Gastrocnemius medialis (tissue), 4 donors: ENCODE measurements at regions not wholly inside any gene's neighbourhood (a gene's known extent, or its start where the extent isn't known, plus 50 kb on each side); places are given as distances from the start of the nearest gene placed in this dataset.

Source experiments
- CTCF ChIP-seq, 5 experiments: fragments of 450-650 bp in 3 of 5; fragments of 200-600 bp in 2 of 5; sonication (generic) in 2 of 5; IDR thresholded peaks in 4 of 5; conservative IDR thresholded peaks in 1 of 5; 1 replicate in 4 of 5; 2 replicates in 1 of 5; pipeline ENCODE4 v1.5.1; 2016 to 2019; ENCODE audit warnings: antibody characterized with exemption in 5 of 5, mild to moderate bottlenecking in 3 of 5, moderate library complexity in 3 of 5
- POLR2A ChIP-seq, 2 donors: fragments of 450-650 bp; IDR thresholded peaks; one replicate each; pipeline ENCODE4 v1.6.1; 2017; ENCODE audit warnings: antibody characterized with exemption in 2 of 2, mild to moderate bottlenecking in 2 of 2, moderate library complexity in 2 of 2

GRCh38 chr13:88026241-88026640 lies 355.1 kb downstream of the SLITRK5 start:
- TF ChIP-seq CTCF (IDR thresholded peaks at IDR 0.05 in 4 of 5, conservative IDR thresholded peaks at IDR 0.05 in 1 of 5): no peak
- no peak for TF ChIP-seq POLR2A (IDR thresholded peaks at IDR 0.05)
